Osteoblast (primary cell): ENCODE measurements at regions not wholly inside any gene's neighbourhood (a gene's known extent, or its start where the extent isn't known, plus 50 kb on each side); places are given as distances from the start of the nearest gene placed in this dataset.
"Not testable (repeated sequence)": the region's sequence is repeated elsewhere in the genome, so short reads cannot be mapped to it uniquely, and the experiment has no call there.

Experiments
- DNase-seq: peaks from one replicate; pipeline ENCODE4 v3.0.0; 2011; ENCODE audit warnings: low spot score, mixed read lengths; ENCODE audit not compliant: insufficient read length; ENCODE audit errors: missing footprints
- H2AFZ ChIP-seq: 2 replicates; pipeline ENCODE4 v1.6.0; 2011; ENCODE audit warnings: mild to moderate bottlenecking, low read length
- H3K27ac ChIP-seq: 2 replicates; pipeline ENCODE4 v1.5.1; 2011; ENCODE audit warnings: mild to moderate bottlenecking, low read depth, low read length, moderate library complexity
- H3K27me3 ChIP-seq: 2 replicates; pipeline ENCODE4 v1.6.0; 2012; ENCODE audit warnings: mild to moderate bottlenecking, control low read depth, inconsistent platforms, low read length, moderate library complexity; ENCODE audit not compliant: insufficient read depth
- H3K36me3 ChIP-seq: 2 replicates; pipeline ENCODE4 v1.5.1; 2011; ENCODE audit warnings: mild to moderate bottlenecking, low read length, control low read depth, moderate library complexity; ENCODE audit not compliant: insufficient read depth
- H3K4me1 ChIP-seq: 2 replicates; pipeline ENCODE4 v1.5.1; 2011; ENCODE audit warnings: mild to moderate bottlenecking, low read length, control low read depth, moderate library complexity; ENCODE audit not compliant: insufficient read depth
- H3K4me2 ChIP-seq: 2 replicates; pipeline ENCODE4 v1.6.0; 2011; ENCODE audit warnings: mild to moderate bottlenecking, low read length; ENCODE audit not compliant: insufficient read depth
- H3K4me3 ChIP-seq: fragments of 200-600 bp; sonication (generic); 3 replicates; pipeline ENCODE4 v1.5.1; 2012; ENCODE audit warnings: mild to moderate bottlenecking, low read length, inconsistent platforms; ENCODE audit not compliant: insufficient read depth
- H3K79me2 ChIP-seq: 2 replicates; pipeline ENCODE4 v1.6.0; 2012; ENCODE audit warnings: mild to moderate bottlenecking, low read length, control low read depth, inconsistent platforms; ENCODE audit not compliant: insufficient read depth
- H3K9me3 ChIP-seq: 2 replicates; pipeline ENCODE4 v1.5.1; 2011; ENCODE audit warnings: low read depth, low read length, control low read depth
- H4K20me1 ChIP-seq: 2 replicates; pipeline ENCODE4 v1.6.0; 2012; ENCODE audit warnings: mild to moderate bottlenecking, low read length, control low read depth; ENCODE audit not compliant: insufficient read depth
- CTCF ChIP-seq: IDR thresholded peaks from 2 replicates; pipeline ENCODE4 v1.5.1; 2011; ENCODE audit warnings: mild to moderate bottlenecking, low read depth, low read length, moderate library complexity; ENCODE audit errors: extremely low read depth

GRCh38 chr18:65671621-65672415 is 79.0 kb upstream of the CDH7 start:
- H4K20me1 ChIP-seq, result no peaks in the 10 kb centered on the region
- H3K27ac ChIP-seq, result no peak overlapping the region
- no peaks in the 10 kb centered on the region for H3K36me3 ChIP-seq
- TF ChIP-seq CTCF, result no peak
- no peaks in the 10 kb centered on the region for H3K79me2 ChIP-seq
- H3K4me3 ChIP-seq, result no peak overlapping the region
- no peak overlapping the region for H2AFZ ChIP-seq
- DNase-seq, result no peak
- no peaks in the 10 kb centered on the region for H3K9me3 ChIP-seq
- no peak overlapping the region for H3K4me2 ChIP-seq
- no peaks in the 10 kb centered on the region for H3K27me3 ChIP-seq
- no peaks in the 10 kb centered on the region for H3K4me1 ChIP-seq

GRCh38 chr18:65670145-65670544 is 80.7 kb upstream of the CDH7 start:
- not testable (repeated sequence) for H4K20me1 ChIP-seq, DNase-seq, H3K9me3 ChIP-seq, H2AFZ ChIP-seq, H3K4me1 ChIP-seq, H3K36me3 ChIP-seq, H3K4me3 ChIP-seq, H3K4me2 ChIP-seq, H3K27me3 ChIP-seq, H3K79me2 ChIP-seq, H3K27ac ChIP-seq

GRCh38 chr18:65661391-65661790 is 89.4 kb upstream of the CDH7 start:
- H3K36me3 ChIP-seq, result no peaks in the 10 kb centered on the region
- no peaks in the 10 kb centered on the region for H3K79me2 ChIP-seq
- no peak for TF ChIP-seq CTCF
- H3K4me2 ChIP-seq, result no peak overlapping the region
- H3K27ac ChIP-seq, result no peak overlapping the region
- H3K27me3 ChIP-seq, result no peaks in the 10 kb centered on the region
- H4K20me1 ChIP-seq, result no peaks in the 10 kb centered on the region
- no peaks in the 10 kb centered on the region for H3K4me1 ChIP-seq
- no peak overlapping the region for H2AFZ ChIP-seq
- peaks cover 6% of the 10 kb centered on the region for H3K9me3 ChIP-seq
- no peak overlapping the region for H3K4me3 ChIP-seq
- no peak for DNase-seq

GRCh38 chr18:65659912-65660311 is 90.9 kb upstream of the CDH7 start:
- no peaks in the 10 kb centered on the region for H4K20me1 ChIP-seq
- H3K4me1 ChIP-seq, result no peaks in the 10 kb centered on the region
- no peak overlapping the region for H3K4me2 ChIP-seq
- DNase-seq, result no peak
- no peak for TF ChIP-seq CTCF
- H2AFZ ChIP-seq, result no peak overlapping the region
- H3K4me3 ChIP-seq, result no peak overlapping the region
- no peak overlapping the region for H3K27ac ChIP-seq
- H3K9me3 ChIP-seq, result peaks cover 6% of the 10 kb centered on the region
- H3K79me2 ChIP-seq, result no peaks in the 10 kb centered on the region
- H3K27me3 ChIP-seq, result no peaks in the 10 kb centered on the region
- no peaks in the 10 kb centered on the region for H3K36me3 ChIP-seq
